ENCODE measurements at regions not wholly inside any gene's neighbourhood (a gene's known extent, or its start where the extent isn't known, plus 50 kb on each side); places are given as distances from the start of the nearest gene placed in this dataset.

DNA sequence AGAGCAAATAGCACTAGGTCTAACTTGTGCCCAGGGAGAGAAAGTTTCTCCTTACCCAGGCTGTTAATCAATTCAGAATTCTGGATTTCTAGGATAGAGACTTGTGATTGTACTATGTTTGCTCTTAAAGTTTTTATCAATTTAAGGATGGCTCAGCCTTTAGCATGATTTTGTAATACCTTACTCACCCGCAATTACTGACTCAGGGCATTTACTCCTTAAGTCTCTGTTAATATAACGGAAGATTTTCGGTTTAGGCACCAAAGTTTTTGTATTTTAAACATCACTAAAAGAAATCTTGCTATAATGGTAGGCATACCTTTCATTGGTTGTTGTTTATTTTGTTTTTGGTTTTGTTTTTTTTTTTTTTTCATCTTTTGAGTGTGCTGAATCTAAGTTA lies 358.2 kb downstream of the RBM43 start:
- ChIA-PET CTCF (no interaction called here), POLR2A (no interaction called here)

GRCh38 chr2:150903055-150903454 lies 358.6 kb downstream of the RBM43 start:
- no peaks in the 10 kb centered on the region for H3K4me1 ChIP-seq (ENCODE audit: control insufficient read depth, insufficient read depth, low read length)
- H3K36me3 ChIP-seq (ENCODE audit: control insufficient read depth in 2 of 2, insufficient read depth in 1 of 2, low read length in 2 of 2) = no peaks in the 10 kb centered on the region
- no peak overlapping the region for H3K4me3 ChIP-seq (ENCODE audit: low read depth, low read length)
- TF ChIP-seq YY2 (tag by site-specific recombination; IDR thresholded peaks at IDR 0.05) = no peak
- no peak overlapping the region for H3K27ac ChIP-seq (ENCODE audit: extremely low read depth, low read depth, low read length)
- POLR2A ChIA-PET = no interaction called here
- no peaks in the 10 kb centered on the region for H3K9me3 ChIP-seq (ENCODE audit: control insufficient read depth, insufficient read depth, low read depth, low read length)
- CTCF ChIA-PET = no interaction called here

More for the DNA sequence above, 358.2 kb downstream of the RBM43 start:
- no peak overlapping the region for H3K27ac ChIP-seq (ENCODE audit: extremely low read depth, low read depth, low read length)
- no peaks in the 10 kb centered on the region for H3K36me3 ChIP-seq (ENCODE audit: control insufficient read depth in 2 of 2, insufficient read depth in 1 of 2, low read length in 2 of 2)
- H3K4me1 ChIP-seq (ENCODE audit: control insufficient read depth, insufficient read depth, low read length) = no peaks in the 10 kb centered on the region
- H3K4me3 ChIP-seq (ENCODE audit: low read depth, low read length) = no peak overlapping the region
- TF ChIP-seq HOXC10 (CRISPR knock-in tag; IDR thresholded peaks at IDR 0.05) = no peak
- TF ChIP-seq, protein P1, sequence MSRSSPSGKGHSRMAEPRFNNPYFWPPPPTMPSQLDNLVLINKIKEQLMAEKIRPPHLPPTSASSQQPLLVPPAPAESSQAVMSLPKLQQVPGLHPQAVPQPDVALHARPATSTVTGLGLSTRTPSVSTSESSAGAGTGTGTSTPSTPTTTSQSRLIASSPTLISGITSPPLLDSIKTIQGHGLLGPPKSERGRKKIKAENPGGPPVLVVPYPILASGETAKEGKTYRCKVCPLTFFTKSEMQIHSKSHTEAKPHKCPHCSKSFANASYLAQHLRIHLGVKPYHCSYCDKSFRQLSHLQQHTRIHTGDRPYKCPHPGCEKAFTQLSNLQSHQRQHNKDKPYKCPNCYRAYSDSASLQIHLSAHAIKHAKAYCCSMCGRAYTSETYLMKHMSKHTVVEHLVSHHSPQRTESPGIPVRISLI (tag by site-specific recombination; IDR thresholded peaks at IDR 0.05) = no peak
- no peak for TF ChIP-seq ZBTB48 (tag by site-specific recombination; IDR thresholded peaks at IDR 0.05)
- no peaks in the 10 kb centered on the region for H3K9me3 ChIP-seq (ENCODE audit: control insufficient read depth, insufficient read depth, low read depth, low read length)

GRCh38 chr2:150900913-150901312 lies 360.8 kb downstream of the RBM43 start:
- Histone ChIP-seq H3K36me3 (ENCODE audit: control insufficient read depth in 2 of 2, insufficient read depth in 1 of 2, low read length in 2 of 2) (no peaks in the 10 kb centered on the region), H3K27ac (ENCODE audit: extremely low read depth, low read depth, low read length) (no peak overlapping the region), H3K4me1 (ENCODE audit: control insufficient read depth, insufficient read depth, low read length) (no peaks in the 10 kb centered on the region), H3K9me3 (ENCODE audit: control insufficient read depth, insufficient read depth, low read depth, low read length) (no peaks in the 10 kb centered on the region), H3K4me3 (ENCODE audit: low read depth, low read length) (no peak overlapping the region)
- ChIA-PET POLR2A (no interaction called here), CTCF (no interaction called here)
- peak; percentile 29 for TF ChIP-seq SETDB1 (IDR thresholded peaks at IDR 0.05; ENCODE audit: insufficient read length, low read length)
- no peak for TF ChIP-seq ZNF416 (tag by site-specific recombination; IDR thresholded peaks at IDR 0.05)
- no peak for TF ChIP-seq ZNF639 (tag by site-specific recombination; IDR thresholded peaks at IDR 0.05)

DNA sequence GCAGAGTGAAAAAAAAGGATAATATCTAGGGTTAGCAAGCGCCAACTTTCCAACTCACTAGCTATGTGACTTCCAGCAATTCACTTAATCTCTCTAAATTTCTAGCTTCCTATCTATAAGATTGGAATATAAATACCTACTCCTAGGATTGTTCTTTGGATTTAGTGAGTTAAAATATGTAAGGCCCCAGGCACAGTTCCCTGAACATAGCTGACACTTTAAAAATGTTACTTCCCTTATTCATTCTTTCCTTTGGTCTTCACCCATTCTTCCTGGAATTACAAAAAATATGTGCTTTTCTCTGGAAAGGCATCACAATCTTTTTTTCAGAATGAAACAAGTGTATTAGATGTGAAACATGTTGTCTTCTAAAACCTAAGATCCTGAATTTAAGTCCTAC lies 365.7 kb downstream of the RBM43 start:
- H3K27ac ChIP-seq (ENCODE audit: extremely low read depth, low read depth, low read length) = no peak overlapping the region
- CTCF ChIA-PET = interaction anchor here (1.1 to 1.4 kb wide), 2 partner anchors 13 kb away, joined by 3 to 4 read pairs; no protein-coding TSS in a partner anchor
- H3K36me3 ChIP-seq (ENCODE audit: control insufficient read depth in 2 of 2, insufficient read depth in 1 of 2, low read length in 2 of 2) = no peaks in the 10 kb centered on the region
- H3K4me3 ChIP-seq (ENCODE audit: low read depth, low read length) = no peak overlapping the region
- POLR2A ChIA-PET = no interaction called here
- TF ChIP-seq SALL2 (tag by site-specific recombination; IDR thresholded peaks at IDR 0.05; ENCODE audit: borderline replicate concordance) (no peak), SCRT2 (tag by site-specific recombination; IDR thresholded peaks at IDR 0.05) (no peak)
- H3K9me3 ChIP-seq (ENCODE audit: control insufficient read depth, insufficient read depth, low read depth, low read length) = no peaks in the 10 kb centered on the region
- H3K4me1 ChIP-seq (ENCODE audit: control insufficient read depth, insufficient read depth, low read length) = no peaks in the 10 kb centered on the region

DNA sequence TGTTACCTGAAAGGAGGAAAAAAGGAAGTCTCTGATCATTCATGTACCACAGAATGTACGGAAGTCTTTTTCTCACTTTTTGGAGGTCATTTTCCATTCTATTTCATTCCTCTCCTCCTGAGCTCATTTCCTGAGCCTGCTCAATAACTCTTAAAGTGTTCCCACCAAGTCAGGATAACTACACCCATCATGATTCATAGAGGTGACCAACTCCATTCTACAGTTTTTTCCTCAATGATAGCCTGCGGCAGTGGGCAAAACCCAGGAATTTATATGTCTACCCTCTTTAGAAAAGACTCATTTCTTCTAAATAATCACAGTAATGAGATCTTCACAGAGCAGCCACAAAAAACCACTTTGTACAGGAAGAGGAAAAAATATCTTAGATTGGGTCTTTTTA lies 372.5 kb downstream of the RBM43 start:
- Histone ChIP-seq H3K4me1 (ENCODE audit: control insufficient read depth, insufficient read depth, low read length) (no peaks in the 10 kb centered on the region), H3K4me3 (ENCODE audit: low read depth, low read length) (no peak overlapping the region), H3K36me3 (ENCODE audit: control insufficient read depth in 2 of 2, insufficient read depth in 1 of 2, low read length in 2 of 2) (no peaks in the 10 kb centered on the region), H3K9me3 (ENCODE audit: control insufficient read depth, insufficient read depth, low read depth, low read length) (no peaks in the 10 kb centered on the region), H3K27ac (ENCODE audit: extremely low read depth, low read depth, low read length) (no peak overlapping the region)
- POLR2A ChIA-PET = no interaction called here
- CTCF ChIA-PET = interaction anchor here (0.6 to 1.2 kb wide), 2 partner anchors 20 to 346 kb away, joined by 3 to 4 read pairs; no protein-coding TSS in a partner anchor
- no peak for TF ChIP-seq ZNF658 (tag by site-specific recombination; IDR thresholded peaks at IDR 0.05)
- no peak for TF ChIP-seq ZNF510 (tag by site-specific recombination; IDR thresholded peaks at IDR 0.05; ENCODE audit: insufficient replicate concordance)
- TF ChIP-seq ZNF48 (tag by site-specific recombination; IDR thresholded peaks at IDR 0.05) = no peak
- TF ChIP-seq KLF8 (tag by site-specific recombination; IDR thresholded peaks at IDR 0.05) = no peak
- no peak for TF ChIP-seq ZNF155 (tag by site-specific recombination; IDR thresholded peaks at IDR 0.05)
- TF ChIP-seq ZNF37A (tag by site-specific recombination; IDR thresholded peaks at IDR 0.05) = no peak
- TF ChIP-seq, protein P2, sequence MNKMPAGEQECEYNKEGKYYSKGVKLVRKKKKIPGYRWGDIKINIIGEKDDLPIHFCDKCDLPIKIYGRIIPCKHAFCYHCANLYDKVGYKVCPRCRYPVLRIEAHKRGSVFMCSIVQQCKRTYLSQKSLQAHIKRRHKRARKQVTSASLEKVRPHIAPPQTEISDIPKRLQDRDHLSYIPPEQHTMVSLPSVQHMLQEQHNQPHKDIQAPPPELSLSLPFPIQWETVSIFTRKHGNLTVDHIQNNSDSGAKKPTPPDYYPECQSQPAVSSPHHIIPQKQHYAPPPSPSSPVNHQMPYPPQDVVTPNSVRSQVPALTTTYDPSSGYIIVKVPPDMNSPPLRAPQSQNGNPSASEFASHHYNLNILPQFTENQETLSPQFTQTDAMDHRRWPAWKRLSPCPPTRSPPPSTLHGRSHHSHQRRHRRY (tag by site-specific recombination; IDR thresholded peaks at IDR 0.05) = no peak
- no peak for TF ChIP-seq ZBTB6 (tag by site-specific recombination; IDR thresholded peaks at IDR 0.05)
- no peak for TF ChIP-seq ZNF670 (tag by site-specific recombination; IDR thresholded peaks at IDR 0.05; ENCODE audit: low read depth)
- no peak for TF ChIP-seq ZNF169 (tag by site-specific recombination; IDR thresholded peaks at IDR 0.05)
- TF ChIP-seq ZNF175 (tag by site-specific recombination; IDR thresholded peaks at IDR 0.05) = no peak

Data from HEK293 (cell line).